Sigmoid colon (tissue), 4 donors: ENCODE measurements at regions not wholly inside any gene's neighbourhood (a gene's known extent, or its start where the extent isn't known, plus 50 kb on each side); places are given as distances from the start of the nearest gene placed in this dataset.

Experiments
- CTCF ChIP-seq, 4 experiments: fragments of 450-650 bp in 3 of 4; fragments of 200-600 bp in 1 of 4; IDR thresholded peaks; one replicate each; pipeline ENCODE4 v1.5.1; 2016 to 2019; ENCODE audit warnings: antibody characterized with exemption in 4 of 4, mild to moderate bottlenecking in 3 of 4, moderate library complexity in 2 of 4
- EP300 ChIP-seq, 4 donors: sonication (generic); formaldehyde crosslinking; IDR thresholded peaks; one replicate each; pipeline ENCODE4 v1.6.1; 2017; ENCODE audit warnings: antibody characterized with exemption in 4 of 4
- POLR2A ChIP-seq, 2 donors: fragments of 450-650 bp; IDR thresholded peaks; one replicate each; pipeline ENCODE4 v1.6.1; 2016; ENCODE audit warnings: antibody characterized with exemption in 2 of 2, mild to moderate bottlenecking in 2 of 2, moderate library complexity in 2 of 2
- POLR2AphosphoS5 ChIP-seq, 4 donors: sonication (generic); formaldehyde crosslinking; IDR thresholded peaks; one replicate each; pipeline ENCODE4 v1.6.1; 2017; ENCODE audit warnings: antibody characterized with exemption in 4 of 4

GRCh38 chr13:44680746-44681355 lies 104.7 kb upstream of the TSC22D1 start:
- TF ChIP-seq CTCF (IDR thresholded peaks at IDR 0.05), result no peak
- TF ChIP-seq POLR2AphosphoS5 (IDR thresholded peaks at IDR 0.05), result no peak
- no peak for TF ChIP-seq EP300 (IDR thresholded peaks at IDR 0.05)
- no peak for TF ChIP-seq POLR2A (IDR thresholded peaks at IDR 0.05)
